Liver (tissue), 3 donors: ENCODE measurements at regions not wholly inside any gene's neighbourhood (a gene's known extent, or its start where the extent isn't known, plus 50 kb on each side); places are given as distances from the start of the nearest gene placed in this dataset.

Experiments used
- CTCF ChIP-seq: fragments of 150-350 bp; IDR thresholded peaks from 2 replicates; pipeline ENCODE4 v1.5.1; 2017; ENCODE audit warnings: improper control_type of control experiment, low read depth, low read length; ENCODE audit not compliant: missing input control
- FOXA1 ChIP-seq: IDR thresholded peaks from 2 replicates; pipeline ENCODE4 v1.6.1; 2016; ENCODE audit warnings: antibody characterized with exemption
- MAX ChIP-seq: IDR thresholded peaks from 2 replicates; pipeline ENCODE4 v1.6.1; 2016; ENCODE audit warnings: antibody characterized with exemption
- RAD21 ChIP-seq, 2 donors: IDR thresholded peaks; 2 replicates each; pipeline ENCODE4 v1.6.1; 2016; ENCODE audit warnings: antibody characterized with exemption in 2 of 2, mild to moderate bottlenecking in 2 of 2
- REST ChIP-seq: IDR thresholded peaks from 2 replicates; pipeline ENCODE4 v1.6.1; 2016; ENCODE audit warnings: antibody characterized with exemption, mild to moderate bottlenecking
- TAF1 ChIP-seq: conservative IDR thresholded peaks from 2 replicates; pipeline ENCODE4 v1.6.1; 2016; ENCODE audit warnings: antibody characterized with exemption, mild to moderate bottlenecking
- YY1 ChIP-seq: IDR thresholded peaks from 2 replicates; pipeline ENCODE4 v1.6.1; 2016; ENCODE audit warnings: antibody characterized with exemption, mild to moderate bottlenecking
- ZBTB33 ChIP-seq: IDR thresholded peaks from 2 replicates; pipeline ENCODE4 v1.6.1; 2016; ENCODE audit warnings: antibody characterized with exemption
- donor health status: healthy.
- donor health status: healthy.

GRCh38 chr3:22265403-22265802 lies 514.4 kb upstream of the ZNF385D start:
- TF ChIP-seq CTCF (no peak), REST (no peak), ZBTB33 (no peak), MAX (no peak), RAD21 (IDR thresholded peaks at IDR 0.05) (no peak), YY1 (no peak), TAF1 (no peak), FOXA1 (no peak)
